ENCODE measurements at regions not wholly inside any gene's neighbourhood (a gene's known extent, or its start where the extent isn't known, plus 50 kb on each side); places are given as distances from the start of the nearest gene placed in this dataset.
"Not testable (repeated sequence)": the region's sequence is repeated elsewhere in the genome, so short reads cannot be mapped to it uniquely, and the experiment has no call there.

DNA sequence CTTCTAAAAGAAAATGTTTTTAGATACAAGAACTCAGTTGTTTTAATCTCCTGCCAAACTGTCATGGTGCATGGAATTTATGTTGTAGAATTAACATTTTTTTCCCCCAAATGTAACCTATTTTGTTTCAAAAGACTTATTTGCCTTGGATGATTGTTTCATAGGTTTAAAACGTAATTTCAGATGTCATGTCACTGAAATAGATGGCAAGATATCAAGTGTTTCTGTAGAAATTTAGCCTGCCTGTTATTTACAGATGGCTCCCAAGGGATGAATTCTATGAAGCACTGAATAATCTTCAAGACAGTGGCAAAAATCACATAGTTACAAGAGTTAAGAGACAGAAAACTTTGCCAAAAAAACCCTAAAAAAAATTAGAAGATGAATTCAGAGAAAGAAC is 1484.6 kb downstream of the OLFM4 start:
- Mint-ChIP-seq H3K27ac (no peak overlapping the region), H3K4me1 (no peaks in the 10 kb centered on the region), H3K4me3 (no peak overlapping the region), H3K27me3 (ENCODE audit: low read depth in 3 of 3) (no peaks in the 10 kb centered on the region), H3K36me3 (peaks cover 0 to under 1% (median 0%) of the 10 kb centered on the region in 3 donors), H3K9me3 (peaks cover 2 to 35% (median 15%) of the 10 kb centered on the region in 6 donors)
- DNase-seq, result no peak

DNA sequence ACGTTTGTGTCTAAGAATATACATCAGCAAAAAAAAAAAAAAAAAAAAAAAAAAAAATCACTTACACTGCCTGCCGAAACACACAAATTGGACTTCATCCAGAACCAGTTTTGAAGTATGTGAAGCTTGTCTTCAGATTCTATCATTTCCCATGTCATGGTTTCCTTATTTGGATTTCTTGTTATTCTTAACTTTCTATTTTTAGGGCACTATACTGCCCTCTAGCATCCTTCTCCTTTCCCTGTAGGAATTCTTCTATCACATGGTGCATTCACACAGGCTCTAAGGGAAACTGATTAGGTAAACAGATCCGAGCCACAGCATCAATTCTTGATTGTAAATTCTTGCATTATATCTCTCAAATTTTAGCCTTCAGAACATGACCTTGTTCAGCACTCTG is 1507.5 kb downstream of the OLFM4 start:
- Mint-ChIP-seq H3K4me3 (no peak overlapping the region), H3K27ac (no peak overlapping the region), H3K27me3 (ENCODE audit: low read depth in 3 of 3) (no peaks in the 10 kb centered on the region), H3K36me3 (peaks cover 0 to 3% (median 0%) of the 10 kb centered on the region in 3 donors), H3K4me1 (no peaks in the 10 kb centered on the region), H3K9me3 (peaks cover 9 to 45% (median 22%) of the 10 kb centered on the region in 6 donors)
- no peak for DNase-seq

DNA sequence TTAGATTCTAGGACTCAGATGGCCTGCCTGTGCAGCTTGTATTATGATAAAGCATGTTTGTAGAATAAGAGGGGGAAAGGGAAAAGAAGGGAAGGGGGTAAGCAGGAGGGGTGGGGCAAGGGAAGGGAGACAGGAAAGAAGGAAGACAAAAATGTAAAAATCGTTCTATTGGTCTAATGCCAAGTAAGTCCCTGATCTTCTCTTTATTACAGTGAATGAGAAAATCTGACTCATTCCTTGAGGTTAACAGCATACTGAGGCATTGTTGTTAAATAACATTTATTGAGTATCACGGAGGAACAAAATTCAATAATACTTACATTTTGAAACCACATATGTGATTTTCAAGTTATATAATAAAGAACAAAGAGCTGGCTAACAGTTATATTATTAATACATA is 1534.7 kb downstream of the OLFM4 start:
- peaks cover 0 to 3% (median 0%) of the 10 kb centered on the region in 3 donors for H3K36me3 Mint-ChIP-seq
- peaks cover 8 to 22% (median 12%) of the 10 kb centered on the region in 6 donors for H3K9me3 Mint-ChIP-seq

DNA sequence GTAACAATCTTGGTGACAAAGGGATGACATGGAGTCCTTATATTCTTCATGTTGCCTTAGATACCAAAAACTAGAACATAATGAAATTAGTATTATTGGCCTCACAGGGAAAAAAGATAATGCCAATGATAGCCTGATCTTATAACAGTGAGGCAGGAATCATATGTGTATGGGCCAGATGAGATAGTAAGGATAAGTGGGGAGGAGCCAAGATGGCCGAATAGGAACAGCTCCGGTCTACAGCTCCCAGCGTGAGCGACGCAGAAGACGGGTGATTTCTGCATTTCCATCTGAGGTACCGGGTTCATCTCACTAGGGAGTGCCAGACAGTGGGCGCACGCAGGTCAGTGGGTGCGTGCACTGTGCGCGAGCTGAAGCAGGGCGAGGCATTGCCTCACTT is 1543.4 kb downstream of the OLFM4 start:
- H3K4me3 Mint-ChIP-seq, result not testable (repeated sequence)

More for the DNA sequence above, 1534.7 kb downstream of the OLFM4 start:
- Mint-ChIP-seq H3K4me3 (no peak overlapping the region), H3K4me1 (no peaks in the 10 kb centered on the region), H3K27me3 (ENCODE audit: low read depth in 3 of 3) (no peaks in the 10 kb centered on the region), H3K27ac (no peak overlapping the region)
- DNase-seq, result no peak

DNA sequence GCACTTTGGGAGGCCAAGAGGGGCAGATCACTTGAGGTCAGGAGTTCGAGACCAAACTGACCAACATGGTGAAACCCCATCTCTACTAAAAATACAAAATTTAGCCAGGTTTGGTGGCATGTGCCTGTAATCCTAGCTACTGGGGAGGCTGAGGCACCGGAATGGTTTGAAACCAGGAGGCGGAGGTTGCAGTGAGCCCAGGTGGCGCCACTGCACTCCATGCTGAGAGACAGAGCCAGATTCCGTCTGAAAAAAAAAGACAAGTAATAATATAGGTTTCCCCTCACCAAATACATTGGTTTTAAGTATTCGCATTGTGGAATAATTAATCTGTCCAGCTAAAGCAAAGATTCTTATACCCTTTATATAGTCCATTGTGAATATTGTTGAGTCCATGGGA is 1544.6 kb downstream of the OLFM4 start:
- no peak for DNase-seq
- Mint-ChIP-seq H3K4me1 (no peaks in the 10 kb centered on the region), H3K4me3 (no peak overlapping the region), H3K27ac (no peak overlapping the region), H3K9me3 (peaks cover 17 to 61% (median 32%) of the 10 kb centered on the region in 6 donors), H3K27me3 (ENCODE audit: low read depth in 3 of 3) (peaks cover 0 to 3% (median 0%) of the 10 kb centered on the region in 3 donors), H3K36me3 (no peaks in the 10 kb centered on the region)

More for the DNA sequence above, 1543.4 kb downstream of the OLFM4 start:
- not testable (repeated sequence) for H3K4me1 Mint-ChIP-seq; DNase-seq; H3K36me3 Mint-ChIP-seq; H3K27me3 Mint-ChIP-seq (ENCODE audit: low read depth in 3 of 3); H3K27ac Mint-ChIP-seq
- H3K9me3 Mint-ChIP-seq, result peaks cover 17 to 60% (median 33%) of the 10 kb centered on the region in 6 donors

GRCh38 chr13:54574791-54575190 is 1546.2 kb downstream of the OLFM4 start:
- Mint-ChIP-seq H3K36me3 (no peaks in the 10 kb centered on the region), H3K9me3 (peaks cover 11 to 51% (median 23%) of the 10 kb centered on the region in 6 donors), H3K4me3 (no peak overlapping the region), H3K4me1 (no peaks in the 10 kb centered on the region), H3K27me3 (ENCODE audit: low read depth in 3 of 3) (peaks cover 0 to 3% (median 0%) of the 10 kb centered on the region in 3 donors), H3K27ac (no peak overlapping the region)
- no peak for DNase-seq

GRCh38 chr13:54591540-54591939 is 1562.9 kb downstream of the OLFM4 start:
- Mint-ChIP-seq H3K27ac (no peak overlapping the region), H3K4me1 (no peaks in the 10 kb centered on the region), H3K4me3 (no peak overlapping the region), H3K36me3 (peaks cover 0 to 4% (median 0%) of the 10 kb centered on the region in 3 donors), H3K27me3 (ENCODE audit: low read depth in 3 of 3) (no peaks in the 10 kb centered on the region), H3K9me3 (peaks cover 10 to 50% (median 28%) of the 10 kb centered on the region in 6 donors)
- no peak for DNase-seq

GRCh38 chr13:54592201-54592600 is 1563.6 kb downstream of the OLFM4 start:
- Mint-ChIP-seq H3K27me3 (ENCODE audit: low read depth in 3 of 3) (no peaks in the 10 kb centered on the region), H3K36me3 (peaks cover 0 to 4% (median 0%) of the 10 kb centered on the region in 3 donors), H3K27ac (no peak overlapping the region), H3K4me3 (no peak overlapping the region), H3K4me1 (no peaks in the 10 kb centered on the region), H3K9me3 (peaks cover 13 to 50% (median 27%) of the 10 kb centered on the region in 6 donors)
- DNase-seq, result no peak

DNA sequence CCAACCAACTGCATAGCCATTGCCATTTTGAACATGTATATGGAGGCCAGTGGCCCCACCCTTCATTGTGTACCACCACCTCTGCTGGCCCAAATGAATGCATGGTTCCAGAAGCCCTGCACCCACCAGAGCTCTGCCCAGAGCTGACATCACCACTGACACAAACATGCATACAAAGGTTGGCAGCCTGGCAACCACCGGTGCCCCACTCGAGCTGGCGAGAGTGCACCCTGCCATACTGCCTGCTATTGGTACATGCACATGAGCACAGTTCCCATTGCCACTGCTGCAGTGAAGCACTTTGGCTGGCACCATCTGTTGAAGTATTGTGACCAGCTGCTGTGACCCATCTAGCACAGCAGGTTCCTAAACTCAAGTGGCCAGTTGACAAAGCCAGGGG is 1564.9 kb downstream of the OLFM4 start:
- no peak for DNase-seq
- Mint-ChIP-seq H3K4me1 (no peaks in the 10 kb centered on the region), H3K9me3 (peaks cover 15 to 51% (median 31%) of the 10 kb centered on the region in 6 donors), H3K27ac (no peak overlapping the region), H3K4me3 (no peak overlapping the region), H3K27me3 (ENCODE audit: low read depth in 3 of 3) (no peaks in the 10 kb centered on the region), H3K36me3 (peaks cover 0 to 4% (median 0%) of the 10 kb centered on the region in 3 donors)

GRCh38 chr13:54597540-54598088 is 1569.0 kb downstream of the OLFM4 start:
- no peak for DNase-seq
- Mint-ChIP-seq H3K36me3 (peaks cover 0 to 5% (median 0%) of the 10 kb centered on the region in 3 donors), H3K9me3 (peaks cover 15 to 61% (median 43%) of the 10 kb centered on the region in 6 donors), H3K4me3 (no peak overlapping the region), H3K27ac (no peak overlapping the region), H3K27me3 (ENCODE audit: low read depth in 3 of 3) (no peaks in the 10 kb centered on the region), H3K4me1 (no peaks in the 10 kb centered on the region)

GRCh38 chr13:54599413-54599812 is 1570.8 kb downstream of the OLFM4 start:
- peaks cover 0 to 1% (median 0%) of the 10 kb centered on the region in 3 donors for H3K27me3 Mint-ChIP-seq (ENCODE audit: low read depth in 3 of 3)
- H3K27ac Mint-ChIP-seq, result no peak overlapping the region
- no peak for DNase-seq
- H3K36me3 Mint-ChIP-seq, result peaks cover 0 to 5% (median 0%) of the 10 kb centered on the region in 3 donors
- peaks cover 15 to 66% (median 41%) of the 10 kb centered on the region in 6 donors for H3K9me3 Mint-ChIP-seq
- no peak overlapping the region for H3K4me3 Mint-ChIP-seq
- no peaks in the 10 kb centered on the region for H3K4me1 Mint-ChIP-seq

DNA sequence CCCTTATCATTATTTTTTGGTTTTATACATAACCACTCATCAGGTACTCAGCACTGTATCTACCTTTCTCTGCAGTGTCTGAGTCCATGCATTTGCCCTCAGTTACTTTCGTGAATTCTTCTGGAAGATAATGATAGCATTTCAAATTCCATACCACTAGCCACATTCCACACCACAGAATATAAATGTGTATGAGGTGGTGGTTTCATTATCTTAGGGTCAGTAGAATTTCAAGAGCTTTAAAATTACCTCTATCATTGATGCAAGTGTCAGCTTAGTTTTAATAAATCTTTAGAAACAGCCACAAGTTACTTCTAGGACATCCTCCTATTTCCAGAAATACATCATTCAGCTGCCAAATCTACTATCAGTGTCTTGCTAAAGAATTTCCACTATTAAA is 1578.3 kb downstream of the OLFM4 start:
- no peak for DNase-seq
- H3K36me3 Mint-ChIP-seq, result no peaks in the 10 kb centered on the region
- peaks cover 0 to 2% (median 1%) of the 10 kb centered on the region in 3 donors for H3K27me3 Mint-ChIP-seq (ENCODE audit: low read depth in 3 of 3)
- H3K4me3 Mint-ChIP-seq, result no peak overlapping the region
- peaks cover 1 to 48% (median 29%) of the 10 kb centered on the region in 6 donors for H3K9me3 Mint-ChIP-seq
- no peak overlapping the region for H3K27ac Mint-ChIP-seq
- no peaks in the 10 kb centered on the region for H3K4me1 Mint-ChIP-seq

DNA sequence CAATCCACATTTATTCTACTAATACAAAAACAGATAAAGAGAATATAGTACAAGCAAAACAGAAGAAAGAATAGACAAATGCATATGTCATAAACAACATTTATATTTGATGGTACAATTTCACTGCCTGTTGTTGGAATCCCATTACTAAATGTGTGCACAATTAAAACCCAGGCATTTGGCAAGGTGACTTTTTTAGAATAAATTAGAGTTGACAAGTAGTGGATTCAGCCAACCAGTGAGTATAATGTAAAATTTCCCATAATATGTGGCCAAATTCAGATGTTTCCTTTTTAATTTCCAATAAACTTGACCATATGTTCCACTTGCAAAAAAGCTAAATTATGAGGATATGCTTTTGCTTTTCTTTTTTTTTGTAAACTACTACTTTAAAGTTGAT is 1578.8 kb downstream of the OLFM4 start:
- Mint-ChIP-seq H3K27me3 (ENCODE audit: low read depth in 3 of 3) (peaks cover 0 to 2% (median 1%) of the 10 kb centered on the region in 3 donors), H3K27ac (no peak overlapping the region), H3K36me3 (no peaks in the 10 kb centered on the region), H3K9me3 (peaks cover 1 to 45% (median 26%) of the 10 kb centered on the region in 6 donors), H3K4me3 (no peak overlapping the region), H3K4me1 (no peaks in the 10 kb centered on the region)
- no peak for DNase-seq

DNA sequence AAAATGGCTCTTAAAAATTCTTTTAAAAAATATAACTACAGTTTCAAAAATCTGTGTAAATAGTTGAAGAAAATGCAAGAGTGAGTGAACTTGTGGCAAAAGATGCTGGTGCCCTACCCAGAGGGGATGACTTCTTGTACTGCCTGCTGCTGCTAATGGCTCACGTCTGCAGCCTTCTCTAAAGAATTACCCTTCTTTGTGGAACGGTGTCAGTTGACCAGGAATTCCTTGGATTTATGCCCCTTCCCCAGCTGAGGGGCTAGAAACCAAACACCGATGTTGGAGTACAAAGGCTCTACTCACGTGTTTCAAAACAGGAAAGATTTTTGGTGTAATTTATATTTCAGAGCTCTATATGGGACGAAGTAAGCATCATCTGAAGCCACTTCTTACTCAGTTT is 1582.8 kb downstream of the OLFM4 start:
- peaks cover 8 to 41% (median 14%) of the 10 kb centered on the region in 6 donors for H3K9me3 Mint-ChIP-seq
- H3K27ac Mint-ChIP-seq, result no peak overlapping the region
- no peaks in the 10 kb centered on the region for H3K4me1 Mint-ChIP-seq
- DNase-seq, result no peak
- H3K27me3 Mint-ChIP-seq (ENCODE audit: low read depth in 3 of 3), result peaks cover 0 to 2% (median 0%) of the 10 kb centered on the region in 3 donors
- no peak overlapping the region for H3K4me3 Mint-ChIP-seq
- H3K36me3 Mint-ChIP-seq, result no peaks in the 10 kb centered on the region

GRCh38 chr13:54614726-54615125 is 1586.1 kb downstream of the OLFM4 start:
- H3K36me3 Mint-ChIP-seq, result no peaks in the 10 kb centered on the region
- H3K4me1 Mint-ChIP-seq, result no peaks in the 10 kb centered on the region
- no peak overlapping the region for H3K4me3 Mint-ChIP-seq
- peaks cover 0 to 2% (median 0%) of the 10 kb centered on the region in 3 donors for H3K27me3 Mint-ChIP-seq (ENCODE audit: low read depth in 3 of 3)
- peaks cover 8 to 51% (median 28%) of the 10 kb centered on the region in 6 donors for H3K9me3 Mint-ChIP-seq
- DNase-seq, result no peak
- no peak overlapping the region for H3K27ac Mint-ChIP-seq

Data from immature natural killer cell (primary cell).